ENCODE measurements at regions not wholly inside any gene's neighbourhood (a gene's known extent, or its start where the extent isn't known, plus 50 kb on each side); places are given as distances from the start of the nearest gene placed in this dataset.
A peak's percentile ranks its signal among the peaks of the same experiment; 100 is the strongest.

DNA sequence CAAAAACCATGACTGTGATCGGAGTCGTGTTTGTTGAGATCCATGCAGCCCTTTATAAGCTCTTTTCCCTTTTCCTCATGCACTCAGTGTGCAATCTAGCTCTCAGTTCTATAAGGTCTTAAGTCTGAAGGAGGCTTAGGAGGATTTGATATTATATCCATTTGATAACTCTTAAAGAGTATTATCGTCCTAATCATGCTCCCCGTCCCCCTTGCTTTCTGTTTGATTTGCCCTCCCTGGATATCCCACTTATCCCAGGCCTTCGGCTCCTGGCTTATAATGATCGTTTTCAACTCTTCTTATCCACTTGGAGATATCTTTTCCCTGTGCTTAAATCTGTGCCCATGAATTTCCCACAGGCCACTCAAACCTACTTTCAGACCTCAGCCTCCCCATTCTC, 1917.7 kb upstream of the PIK3C3 start:
- Histone ChIP-seq H3K27me3 (replicated peaks in 1 of 4; ENCODE audit: control insufficient read depth in 3 of 4, extremely low read depth in 1 of 4, insufficient read depth in 3 of 4, low read length in 3 of 4) (no peaks in the 10 kb centered on the region), H2AK5ac (ENCODE audit: low read depth, low read length) (no peak overlapping the region)

More for the DNA sequence above, 1917.7 kb upstream of the PIK3C3 start:
- no peaks in the 10 kb centered on the region for H3K36me3 ChIP-seq (ENCODE audit: control insufficient read depth in 2 of 4, insufficient read depth in 4 of 4, low read length in 3 of 4)
- no peak overlapping the region for H2BK120ac ChIP-seq (replicated peaks; ENCODE audit: low read depth, low read length)
- no peak overlapping the region for H3K23ac ChIP-seq (ENCODE audit: insufficient read length)
- no peaks in the 10 kb centered on the region for H3K79me1 ChIP-seq (ENCODE audit: low read depth, low read length)
- FAIRE-seq (no peak), DNase-seq (ENCODE audit: low read depth in 1 of 2, low spot score in 2 of 2) (no peak)
- no peaks in the 10 kb centered on the region for H4K20me1 ChIP-seq (replicated peaks in 1 of 2; ENCODE audit: control insufficient read depth in 1 of 2, insufficient read depth in 2 of 2, low read length in 2 of 2)
- no peak overlapping the region for H3K27ac ChIP-seq (ENCODE audit: low read depth, low read length)
- no peaks in the 10 kb centered on the region for H3K23me2 ChIP-seq (ENCODE audit: low read depth, low read length)
- H3K56ac ChIP-seq (replicated peaks; ENCODE audit: insufficient read length, low read depth, low read length) = no peak overlapping the region
- H3K79me2 ChIP-seq (ENCODE audit: control insufficient read depth in 1 of 2, insufficient read depth in 2 of 2, low read length in 2 of 2) = no peaks in the 10 kb centered on the region
- H3K18ac ChIP-seq (ENCODE audit: extremely low read depth, low read length) = no peak overlapping the region
- H3K4me2 ChIP-seq (ENCODE audit: insufficient read depth in 1 of 2, low read depth in 2 of 2, low read length in 2 of 2) = no peak overlapping the region
- H3K4me1 ChIP-seq (replicated peaks in 1 of 4; ENCODE audit: control insufficient read depth in 3 of 4, insufficient read depth in 4 of 4, low read length in 3 of 4) = no peaks in the 10 kb centered on the region
- no peaks in the 10 kb centered on the region for H3K9me3 ChIP-seq (ENCODE audit: insufficient read depth in 2 of 2, low read depth in 1 of 2, low read length in 1 of 2)
- no peak overlapping the region for H4K8ac ChIP-seq (ENCODE audit: extremely low read depth, insufficient read depth, low read length)
- 96% methylated on average over 6 of the region's 6 CpGs; no CpG with 5 or more reads in 1 of the 2 experiments for WGBS, 2 experiments (ENCODE audit: extremely low coverage in 1 of 2, insufficient coverage in 1 of 2, insufficient read length in 1 of 2, insufficient replicate concordance in 2 of 2, low coverage in 1 of 2, low lambda C conversion rate in 2 of 2, missing lambda C conversion rate in 1 of 2)
- no peak overlapping the region for H2BK20ac ChIP-seq (ENCODE audit: low read length)
- H3K4me3 ChIP-seq (ENCODE audit: extremely low read depth in 1 of 4, insufficient read depth in 2 of 4, low read depth in 3 of 4, low read length in 4 of 4) = no peak overlapping the region
- H2AFZ ChIP-seq (ENCODE audit: low read length) = peak overlapping the region; percentile 9; the same call in 1 of the 2 replicates
- no peak overlapping the region for H2BK15ac ChIP-seq (ENCODE audit: low read length)
- no peak overlapping the region for H4K91ac ChIP-seq (replicated peaks; ENCODE audit: insufficient read length, low read length)
- H3K4ac ChIP-seq (replicated peaks; ENCODE audit: insufficient read length, low read depth, low read length) = no peak overlapping the region
- H4K5ac ChIP-seq (ENCODE audit: insufficient read length, low read depth, low read length) = no peak overlapping the region
- H3K9ac ChIP-seq (replicated peaks in 1 of 4; ENCODE audit: extremely low read depth in 1 of 4, low read depth in 3 of 4, low read length in 3 of 4) = no peak overlapping the region
- POLR2A ChIA-PET (ENCODE audit: partially characterized antibody) = no interaction called here
- no peak overlapping the region for H2BK5ac ChIP-seq (ENCODE audit: low read depth, low read length)
- TF ChIP-seq RFX5 (IDR thresholded peaks at IDR 0.05; ENCODE audit: borderline replicate concordance, low read depth, low read length) (no peak), CHD1 (IDR thresholded peaks at IDR 0.05; ENCODE audit: low read depth, low read length) (no peak)
- H2BK12ac ChIP-seq (ENCODE audit: low read depth, low read length) = no peak overlapping the region
- CTCF ChIA-PET (ENCODE audit: partially characterized antibody) = no interaction called here
- H3K14ac ChIP-seq (ENCODE audit: insufficient read length) = no peak overlapping the region

Measured in H1 (cell line).